Spleen (tissue), 7 donors: ENCODE measurements at regions not wholly inside any gene's neighbourhood (a gene's known extent, or its start where the extent isn't known, plus 50 kb on each side); places are given as distances from the start of the nearest gene placed in this dataset.

Experiments used
- POLR2A ChIP-seq, 3 donors: fragments of 450-650 bp; IDR thresholded peaks; one replicate each; pipeline ENCODE4 v1.5.1; 2017; ENCODE audit warnings: antibody characterized with exemption in 3 of 3, mild to moderate bottlenecking in 1 of 3
- POLR2AphosphoS5 ChIP-seq, 3 donors: sonication (generic); formaldehyde crosslinking; IDR thresholded peaks; one replicate each; pipeline ENCODE4 v1.5.1; 2017; ENCODE audit warnings: antibody characterized with exemption in 3 of 3
- TF ChIP-seq, protein P1 (sequence below), 11 experiments: fragments of 200-600 bp in 7 of 11; fragments of 450-650 bp in 4 of 11; sonication (generic) in 4 of 11; IDR thresholded peaks in 8 of 11; conservative IDR thresholded peaks in 3 of 11; 1 replicate in 7 of 11; 2 replicates in 4 of 11; pipeline versions ENCODE4 v1.4.0 to v1.8.0; 2016 to 2021; ENCODE audit warnings: antibody characterized with exemption in 11 of 11, inconsistent platforms in 4 of 11, mild to moderate bottlenecking in 1 of 11
- donor health status: DM: no; HTN: no; CAD: no; lungs with moderate emphysema.
- donor health status: DM: no; HTN: no; CAD: no.
- donor health status: DM: no; HTN: no; CAD: no.

GRCh38 chr16:49020436-49020835, 261.2 kb downstream of the CBLN1 start:
- TF ChIP-seq, protein P1, sequence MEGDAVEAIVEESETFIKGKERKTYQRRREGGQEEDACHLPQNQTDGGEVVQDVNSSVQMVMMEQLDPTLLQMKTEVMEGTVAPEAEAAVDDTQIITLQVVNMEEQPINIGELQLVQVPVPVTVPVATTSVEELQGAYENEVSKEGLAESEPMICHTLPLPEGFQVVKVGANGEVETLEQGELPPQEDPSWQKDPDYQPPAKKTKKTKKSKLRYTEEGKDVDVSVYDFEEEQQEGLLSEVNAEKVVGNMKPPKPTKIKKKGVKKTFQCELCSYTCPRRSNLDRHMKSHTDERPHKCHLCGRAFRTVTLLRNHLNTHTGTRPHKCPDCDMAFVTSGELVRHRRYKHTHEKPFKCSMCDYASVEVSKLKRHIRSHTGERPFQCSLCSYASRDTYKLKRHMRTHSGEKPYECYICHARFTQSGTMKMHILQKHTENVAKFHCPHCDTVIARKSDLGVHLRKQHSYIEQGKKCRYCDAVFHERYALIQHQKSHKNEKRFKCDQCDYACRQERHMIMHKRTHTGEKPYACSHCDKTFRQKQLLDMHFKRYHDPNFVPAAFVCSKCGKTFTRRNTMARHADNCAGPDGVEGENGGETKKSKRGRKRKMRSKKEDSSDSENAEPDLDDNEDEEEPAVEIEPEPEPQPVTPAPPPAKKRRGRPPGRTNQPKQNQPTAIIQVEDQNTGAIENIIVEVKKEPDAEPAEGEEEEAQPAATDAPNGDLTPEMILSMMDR (IDR thresholded peaks at IDR 0.05 in 8 of 11, conservative IDR thresholded peaks at IDR 0.05 in 3 of 11), result no peak
- no peak for TF ChIP-seq POLR2A (IDR thresholded peaks at IDR 0.05)
- TF ChIP-seq POLR2AphosphoS5 (IDR thresholded peaks at IDR 0.05), result no peak
